Cardiac septum (tissue), 1 donor: ENCODE measurements at regions not wholly inside any gene's neighbourhood (a gene's known extent, or its start where the extent isn't known, plus 50 kb on each side); places are given as distances from the start of the nearest gene placed in this dataset.
"Not testable (repeated sequence)": the region's sequence is repeated elsewhere in the genome, so short reads cannot be mapped to it uniquely, and the experiment has no call there.

Experiments
- DNase-seq: peaks from one replicate; pipeline ENCODE4 v3.0.0-alpha.2; 2020; ENCODE audit warnings: low spot score
- intact Hi-C: fragments of 100-400 bp; cut with DNase I; formaldehyde crosslinking; loops from one replicate; pipeline ENCODE4 v1.14.0; 2022
- donor health status: DM: no; HTN: no; CAD: no.

DNA sequence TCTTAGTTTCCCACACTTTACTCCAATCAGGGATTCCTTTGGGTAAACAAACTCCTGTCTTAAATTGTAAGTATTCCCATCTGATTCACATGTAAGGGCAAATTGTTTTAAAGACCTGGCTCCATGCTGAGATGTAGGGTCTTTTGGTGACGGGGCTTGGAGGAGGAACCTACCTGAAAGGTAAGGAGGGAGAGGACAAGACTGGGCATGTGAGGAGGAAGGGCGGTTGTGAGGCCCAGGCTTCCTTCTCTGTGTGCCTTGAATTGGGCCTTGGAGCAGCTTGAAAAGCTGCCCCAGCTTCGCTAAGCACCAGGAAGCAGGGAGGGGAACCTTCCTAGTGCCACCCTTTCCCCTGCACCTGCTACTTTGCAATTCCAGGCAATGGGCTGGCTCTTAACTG, 86.8 kb downstream of the C9orf152 start:
- intact Hi-C loops = no loop called here
- DNase-seq = no peak

DNA sequence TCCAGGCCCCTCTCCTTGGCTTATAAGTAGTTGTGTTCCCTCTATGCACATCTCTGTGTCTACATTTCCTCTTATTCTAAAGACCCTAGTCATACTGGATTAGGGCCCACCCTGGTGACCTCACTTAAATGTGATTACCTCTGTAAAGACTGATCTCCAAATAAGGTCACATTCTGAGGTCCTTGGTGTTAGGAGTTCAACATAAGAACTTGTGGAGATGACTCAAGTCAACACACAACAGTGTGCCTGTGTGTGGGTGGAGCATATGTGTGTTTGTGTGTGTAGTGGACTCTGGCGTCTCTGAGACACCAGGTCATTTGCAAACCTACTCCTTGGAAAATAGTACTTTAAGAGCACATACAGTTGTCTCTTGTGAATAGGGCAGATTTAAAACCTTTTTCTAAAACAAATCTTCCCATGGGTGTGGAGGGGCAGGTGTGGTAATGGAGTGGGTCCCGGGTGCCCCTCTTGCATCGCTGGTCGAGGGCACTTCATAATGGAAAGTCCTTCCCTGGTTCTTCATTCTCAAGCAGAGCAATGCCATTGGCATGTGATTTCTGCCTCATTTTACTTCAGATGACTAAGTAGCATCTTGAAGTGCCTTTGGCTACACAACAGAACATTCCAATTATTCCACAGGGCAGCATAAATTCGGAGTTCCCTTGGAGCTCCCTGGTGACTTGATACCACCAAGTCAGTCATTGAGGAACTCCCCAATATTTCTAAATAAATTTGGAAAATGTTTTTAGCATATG, 84.4 kb downstream of the C9orf152 start:
- intact Hi-C loops = no loop called here
- DNase-seq = no peak

DNA sequence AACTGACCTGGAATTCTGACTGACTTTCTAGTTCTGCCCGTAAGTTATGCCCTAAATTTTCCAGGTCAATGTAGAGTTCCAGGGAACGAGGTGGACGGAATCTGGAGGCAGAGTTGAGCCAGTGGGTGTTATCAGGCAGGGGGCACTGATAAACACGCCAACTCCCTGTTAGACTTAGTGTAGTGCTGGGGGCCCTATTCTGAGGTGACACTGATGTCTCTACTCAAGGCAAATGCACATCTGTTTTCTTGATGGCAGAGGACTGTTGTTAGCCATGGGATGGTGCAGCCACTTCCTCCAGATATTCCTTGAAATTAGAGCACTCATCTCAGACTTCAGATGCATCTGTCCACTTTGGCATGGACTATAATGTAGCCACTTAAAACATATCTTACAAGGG, 83.5 kb downstream of the C9orf152 start:
- intact Hi-C loops = no loop called here

DNA sequence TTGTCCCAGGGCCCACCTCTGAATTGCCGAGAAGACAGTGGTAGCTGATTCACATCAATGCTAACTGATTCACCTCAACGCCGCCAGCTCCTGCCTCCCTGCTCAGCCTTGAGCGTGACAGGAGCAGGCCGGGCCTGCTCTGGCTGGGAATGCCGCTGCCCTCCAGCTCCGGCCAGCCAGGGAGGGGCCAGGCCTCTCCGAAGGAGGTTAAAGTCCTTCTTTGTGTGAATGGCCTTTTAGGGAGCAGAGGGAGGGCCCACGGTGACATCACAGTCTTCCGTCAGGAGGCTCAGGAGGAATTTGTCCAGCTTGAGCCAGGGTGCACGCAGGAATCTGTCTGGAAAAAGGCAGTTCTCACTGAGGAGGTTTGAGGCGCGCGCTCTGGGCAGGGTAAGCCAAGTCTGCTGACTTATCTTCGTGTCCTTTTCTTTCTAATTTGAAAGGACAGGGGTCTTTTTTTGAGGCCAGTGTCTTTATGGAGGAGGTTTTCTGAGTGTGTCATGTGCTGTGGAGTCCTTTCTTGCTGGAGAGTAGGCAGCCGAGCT, 82.7 kb downstream of the C9orf152 start:
- peak; percentile 93 for DNase-seq
- intact Hi-C loops = loop anchor here (5.0 kb wide), 3 partner anchors 53 to 213 kb away; no protein-coding TSS in a partner anchor

More for the DNA sequence above, 83.5 kb downstream of the C9orf152 start:
- DNase-seq = no peak

DNA sequence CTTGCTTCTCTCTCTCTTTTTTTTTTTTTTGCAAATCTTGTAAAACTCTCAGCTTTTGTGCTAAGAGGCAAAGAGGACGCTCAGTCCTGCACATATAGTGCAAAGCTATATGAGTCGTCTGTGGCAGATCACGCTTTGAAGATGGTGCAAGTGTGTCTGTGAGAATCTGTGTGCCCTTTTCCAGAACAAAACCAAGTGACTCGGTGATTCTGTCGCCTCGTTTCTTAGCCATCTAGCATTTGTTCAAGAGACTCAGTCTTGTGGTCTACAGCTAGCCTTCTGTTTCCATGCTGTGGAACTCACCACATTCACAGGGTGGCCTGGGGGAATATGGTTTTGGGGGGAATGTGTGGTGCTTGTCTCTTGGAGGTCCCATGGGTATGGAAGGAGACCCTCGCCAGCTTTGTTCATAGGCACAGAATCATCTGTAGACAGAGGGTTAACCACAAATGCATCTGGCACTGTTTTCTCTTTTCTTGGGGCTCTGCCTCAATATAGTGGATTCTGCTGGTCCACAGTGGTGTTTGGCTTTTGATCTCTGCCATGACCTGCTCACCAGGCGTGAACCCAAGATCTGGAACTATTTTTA, 82.1 kb downstream of the C9orf152 start:
- DNase-seq = no peak
- intact Hi-C loops = loop anchor here (5.0 kb wide), 3 partner anchors 54 to 214 kb away; no protein-coding TSS in a partner anchor

DNA sequence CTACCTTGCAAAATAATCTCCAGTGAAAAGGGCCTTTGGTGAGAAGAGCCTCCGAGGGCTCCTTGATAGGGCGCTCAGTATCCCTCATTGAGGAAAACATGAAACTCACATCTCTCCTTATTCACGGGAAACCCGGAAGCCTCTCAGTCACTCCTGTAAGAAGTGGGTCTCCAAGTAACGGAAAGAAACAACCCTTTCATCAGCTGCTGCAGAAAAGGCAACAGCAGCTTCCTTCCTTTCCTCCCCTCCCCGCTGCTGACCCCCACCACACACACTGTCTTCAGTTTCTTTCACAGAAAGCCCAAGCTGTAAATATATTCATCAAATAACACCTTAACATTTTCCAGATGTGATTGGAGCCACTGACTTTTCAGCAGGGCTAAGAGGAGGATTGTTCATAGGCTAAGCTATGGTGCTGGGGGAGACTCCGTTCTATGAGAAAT, 81.4 kb downstream of the C9orf152 start:
- intact Hi-C loops = loop anchor here (5.0 kb wide), 3 partner anchors 54 to 214 kb away; no protein-coding TSS in a partner anchor
- no peak for DNase-seq

DNA sequence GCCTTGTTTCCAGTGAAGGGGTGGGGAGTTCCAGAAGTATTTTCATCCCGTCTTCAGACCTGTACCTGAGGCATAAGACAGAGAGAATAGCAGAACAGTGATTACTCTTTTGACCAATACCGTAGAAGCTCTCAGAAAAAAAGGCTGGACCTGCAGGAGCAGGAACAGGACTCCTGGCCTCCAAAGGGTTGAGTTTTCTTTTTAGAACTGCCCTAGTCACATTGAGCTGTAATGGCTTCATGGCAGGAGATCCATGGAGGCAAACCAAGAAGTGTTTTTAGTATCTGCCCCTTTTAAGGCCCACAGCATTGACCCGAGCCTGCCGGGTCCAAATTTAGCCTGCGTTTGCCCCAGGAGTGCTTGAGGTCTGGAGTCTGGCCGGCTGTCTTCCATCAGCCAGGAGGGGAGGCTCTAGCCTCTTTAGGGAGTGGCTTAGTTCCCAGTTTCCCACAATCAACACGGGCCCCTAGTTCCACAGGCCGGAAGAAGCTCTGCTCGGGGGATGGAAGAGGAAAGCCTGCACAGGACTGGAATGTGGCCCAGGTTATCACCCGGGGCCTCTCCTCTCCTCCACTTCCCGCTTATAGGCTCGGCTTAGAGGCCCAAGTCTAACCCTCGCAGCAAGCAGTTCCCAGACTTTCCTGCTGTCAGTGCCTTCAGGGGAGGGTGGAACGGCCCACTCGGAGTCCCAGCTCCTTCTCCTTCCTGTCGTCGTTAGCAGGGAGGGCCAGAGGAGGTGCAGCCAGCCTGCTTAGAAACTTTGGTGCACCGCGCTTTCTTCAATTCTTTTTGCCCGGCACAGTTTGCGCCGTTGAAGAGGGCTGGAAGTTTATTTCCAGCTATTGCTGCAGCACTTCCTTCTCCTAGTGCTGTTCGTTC, 80.7 kb downstream of the C9orf152 start:
- intact Hi-C loops = loop anchor here (5.0 kb wide), 3 partner anchors 55 to 215 kb away; no protein-coding TSS in a partner anchor
- DNase-seq = peak; percentile 90

DNA sequence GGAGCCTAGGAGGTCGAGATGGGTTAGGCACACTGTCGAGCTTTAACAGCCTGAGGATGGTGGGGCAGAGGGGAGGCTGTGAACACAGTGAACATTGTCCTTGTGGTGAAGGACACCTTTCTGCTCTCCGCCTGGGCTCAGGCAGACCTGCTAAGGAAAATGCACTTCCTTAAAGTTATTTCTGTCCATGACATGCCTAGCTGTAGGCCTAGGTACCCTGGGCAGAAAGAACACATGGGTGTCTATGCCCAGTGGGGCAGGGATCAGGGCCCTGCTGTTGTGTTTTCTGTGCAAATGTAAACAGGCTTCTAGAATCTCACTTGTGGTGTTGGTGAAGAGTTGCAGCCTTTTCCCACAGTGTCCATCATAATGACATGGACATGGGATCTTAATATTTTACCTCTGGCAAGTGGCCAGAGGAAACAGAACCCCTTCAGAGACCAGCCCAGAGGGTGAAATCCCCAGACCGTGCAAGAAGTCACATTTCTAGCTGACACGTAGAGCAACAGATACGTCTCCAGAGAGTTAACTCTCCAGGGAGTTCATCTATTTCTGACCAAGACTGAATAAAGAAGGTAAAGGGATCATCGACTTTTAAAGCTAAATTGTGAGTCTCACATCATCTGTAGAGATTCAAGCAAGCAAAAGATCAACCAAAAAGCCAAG, 79.2 kb downstream of the C9orf152 start:
- intact Hi-C loops = loop anchor here (5.0 kb wide), 3 partner anchors 56 to 216 kb away; no protein-coding TSS in a partner anchor
- DNase-seq = no peak

DNA sequence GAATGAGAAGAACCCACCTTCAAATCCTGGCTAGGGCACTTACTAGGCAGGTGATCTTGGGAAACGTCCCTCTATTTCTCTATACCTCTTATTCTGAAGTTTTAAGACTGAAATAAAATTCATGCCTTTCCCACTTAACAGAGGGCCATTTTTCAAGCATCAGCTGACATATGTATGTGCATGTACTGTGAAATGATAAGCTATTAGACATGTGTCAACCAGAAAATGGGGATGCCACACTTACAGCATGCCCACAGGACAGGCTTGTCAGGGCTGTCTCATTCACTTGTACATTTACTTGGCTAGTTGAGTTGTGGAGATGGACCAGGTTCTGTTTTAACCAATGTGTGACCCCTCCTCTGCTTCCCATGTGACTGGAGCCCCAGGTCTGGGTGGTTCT, 78.5 kb downstream of the C9orf152 start:
- intact Hi-C loops = loop anchor here (5.0 kb wide), 3 partner anchors 57 to 217 kb away; no protein-coding TSS in a partner anchor
- no peak for DNase-seq

DNA sequence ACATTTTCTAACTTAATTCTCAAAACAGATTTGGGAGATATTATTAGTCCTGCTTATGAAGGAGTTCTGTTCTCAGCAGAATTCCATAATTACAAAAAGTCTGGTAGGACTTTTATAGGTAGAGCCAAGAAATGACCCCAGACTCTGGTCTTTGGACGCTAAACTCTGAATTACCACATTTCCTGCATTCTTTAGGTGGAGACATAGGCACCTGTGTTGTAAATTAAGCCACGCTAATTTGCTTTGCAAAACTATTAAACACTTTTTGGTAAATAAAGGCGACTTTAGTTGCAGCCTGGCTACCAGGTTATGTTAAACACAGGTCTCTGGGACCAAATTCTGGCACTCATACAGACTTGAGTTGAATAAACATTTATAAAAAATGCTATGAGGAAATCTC, 77.7 kb downstream of the C9orf152 start:
- intact Hi-C loops = no loop called here
- no peak for DNase-seq

DNA sequence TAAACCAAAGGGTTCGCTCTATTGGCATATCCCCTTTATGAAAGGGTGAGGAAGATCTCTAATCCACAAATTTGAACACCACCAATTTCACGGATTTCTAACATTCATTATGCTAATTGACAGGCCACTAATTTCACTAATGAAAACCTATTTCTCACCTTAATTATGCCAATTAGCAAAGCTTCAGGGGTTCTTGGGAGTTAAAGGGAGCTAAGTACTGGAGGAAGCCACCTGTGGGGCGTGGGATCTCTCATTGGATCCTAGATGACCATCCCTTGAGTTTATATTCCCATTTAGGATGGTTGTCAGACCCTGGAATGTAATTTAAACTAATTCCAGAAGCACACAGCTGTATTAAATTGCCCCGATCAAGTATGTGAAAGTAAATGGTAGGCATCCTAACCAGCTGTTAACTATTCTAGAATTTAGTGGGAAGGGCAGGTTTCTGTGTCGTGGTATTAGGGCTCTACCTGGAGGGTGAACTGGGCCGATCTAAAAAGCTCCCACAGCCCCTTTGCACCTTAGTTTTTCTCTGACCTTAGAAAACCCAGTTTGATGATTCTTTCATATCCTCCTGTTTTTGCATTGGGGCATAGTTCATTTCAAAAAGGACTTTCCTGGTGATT, 77.1 kb downstream of the C9orf152 start:
- intact Hi-C loops = no loop called here
- no peak for DNase-seq

DNA sequence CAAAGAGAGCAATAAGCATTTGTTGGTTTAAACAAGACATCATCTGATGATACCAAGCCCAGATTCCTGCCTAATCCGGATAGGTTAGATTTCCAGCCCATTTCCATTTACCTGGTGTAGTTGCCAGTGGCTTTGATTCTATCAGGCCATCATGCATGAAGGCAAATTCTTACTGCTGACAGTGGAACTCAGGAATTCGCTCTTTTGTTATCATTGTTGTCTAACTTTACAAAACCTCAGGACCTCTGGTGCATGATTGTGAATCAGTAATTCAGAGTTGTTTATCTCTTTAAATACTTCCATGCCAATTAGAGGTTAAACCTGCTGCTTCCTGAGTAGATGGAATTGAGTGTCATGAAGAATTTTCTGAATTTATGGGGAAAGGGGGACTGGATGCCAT, 76.5 kb downstream of the C9orf152 start:
- intact Hi-C loops = no loop called here

DNA sequence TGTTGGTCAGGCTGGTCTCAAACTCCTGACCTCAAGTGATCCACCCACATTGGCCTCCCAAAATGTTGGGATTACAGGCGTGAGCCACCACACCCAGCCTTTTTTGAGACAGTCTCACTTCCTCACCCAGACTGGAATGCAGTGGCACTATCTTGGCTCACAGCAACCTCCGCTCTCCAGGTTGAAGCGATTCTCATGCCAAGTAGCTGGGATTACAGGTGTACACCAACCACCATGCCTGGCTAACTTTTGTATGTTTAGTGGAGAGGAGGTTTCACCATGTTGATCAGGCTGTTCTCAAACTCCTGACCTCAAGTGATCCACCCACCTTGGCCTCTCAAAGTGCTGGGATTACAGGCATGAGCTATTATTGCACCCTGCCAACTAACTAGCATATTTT, 75.4 kb downstream of the C9orf152 start:
- DNase-seq, intact Hi-C loops: not testable (repeated sequence)

More for the DNA sequence above, 76.5 kb downstream of the C9orf152 start:
- no peak for DNase-seq

DNA sequence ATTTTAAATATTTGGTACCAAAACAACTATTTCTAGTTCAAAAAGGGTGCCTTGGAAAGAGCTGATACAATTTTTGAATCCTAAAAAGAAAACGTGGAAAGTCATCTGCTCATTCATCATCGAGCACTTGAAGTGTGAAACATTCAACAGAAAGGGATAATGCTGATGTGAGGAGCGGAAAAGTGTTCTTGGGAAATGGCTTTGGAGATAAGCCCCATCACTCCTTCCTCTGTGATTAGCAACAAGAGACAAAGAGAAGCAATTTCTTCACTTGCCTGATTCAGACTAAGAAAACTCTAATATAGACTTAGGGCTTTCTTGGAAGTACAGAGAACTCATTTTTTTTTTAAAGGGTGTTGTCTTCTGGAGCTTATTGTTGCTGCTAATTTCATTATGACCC, 74.9 kb downstream of the C9orf152 start:
- intact Hi-C loops = no loop called here
- no peak for DNase-seq

DNA sequence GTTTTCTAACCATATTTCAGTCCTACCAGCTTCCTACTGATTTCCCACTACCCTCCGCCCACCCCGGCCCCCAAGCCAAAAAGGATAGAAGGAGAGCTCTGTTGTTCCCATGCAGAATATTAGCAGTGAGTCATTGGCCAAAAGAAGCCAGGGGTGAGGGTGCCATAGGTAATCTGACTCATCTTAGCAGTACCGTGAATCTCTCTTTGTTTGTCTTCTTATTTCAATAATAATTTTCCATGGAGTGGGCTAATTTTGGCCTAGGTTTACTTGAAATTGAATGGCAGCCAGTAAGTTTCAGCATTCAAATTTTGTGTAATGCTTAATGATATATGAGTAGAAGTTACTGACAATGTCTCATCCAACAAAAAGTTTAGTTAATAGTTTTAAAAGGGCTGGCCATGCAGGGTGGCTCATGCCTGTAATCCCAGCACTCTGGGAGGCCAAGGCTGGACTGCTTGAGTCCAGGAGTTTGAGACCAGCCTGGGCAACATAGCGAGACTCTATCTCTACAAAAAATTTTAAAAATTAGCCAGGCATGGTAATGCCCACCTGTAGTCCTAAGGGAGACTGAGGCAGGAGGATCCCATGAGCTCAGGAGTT, 74.2 kb downstream of the C9orf152 start:
- intact Hi-C loops = no loop called here
- no peak for DNase-seq

DNA sequence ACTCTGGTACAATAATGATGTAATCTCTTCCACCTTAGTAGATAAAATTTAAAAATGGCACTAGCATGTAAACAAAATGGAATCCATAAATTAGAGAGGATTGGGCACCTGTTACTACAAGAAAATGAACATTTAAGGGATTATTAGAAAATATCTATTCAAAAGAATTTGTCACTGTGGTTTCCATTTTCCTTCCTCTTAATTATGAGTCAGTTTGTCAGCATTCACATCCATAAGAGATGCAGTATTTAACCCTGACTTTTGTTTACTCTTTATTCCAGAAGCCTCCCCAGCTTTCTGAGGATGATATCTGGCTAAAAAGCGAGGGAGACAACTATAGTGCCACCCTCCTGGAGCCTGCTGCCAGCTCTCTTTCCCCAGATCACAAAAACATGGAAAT, 72.1 kb downstream of the C9orf152 start:
- DNase-seq = no peak
- intact Hi-C loops = no loop called here

DNA sequence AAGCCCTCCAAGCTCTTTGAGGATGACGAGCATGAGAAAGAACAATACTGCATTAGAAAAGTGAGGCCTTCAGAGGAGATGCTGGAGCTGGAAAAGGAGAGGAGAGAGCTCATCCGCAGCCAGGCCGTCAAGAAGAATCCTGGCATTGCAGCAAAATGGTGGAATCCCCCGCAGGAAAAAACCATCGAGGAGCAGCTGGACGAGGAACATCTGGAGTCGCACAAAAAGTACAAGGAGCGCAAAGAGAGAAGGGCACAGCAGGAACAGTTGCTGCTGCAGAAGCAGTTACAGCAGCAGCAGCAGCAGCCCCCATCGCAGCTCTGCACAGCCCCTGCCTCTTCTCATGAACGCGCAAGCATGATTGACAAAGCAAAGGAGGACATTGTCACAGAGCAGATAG, 71.2 kb downstream of the C9orf152 start:
- intact Hi-C loops = no loop called here
- DNase-seq = no peak

DNA sequence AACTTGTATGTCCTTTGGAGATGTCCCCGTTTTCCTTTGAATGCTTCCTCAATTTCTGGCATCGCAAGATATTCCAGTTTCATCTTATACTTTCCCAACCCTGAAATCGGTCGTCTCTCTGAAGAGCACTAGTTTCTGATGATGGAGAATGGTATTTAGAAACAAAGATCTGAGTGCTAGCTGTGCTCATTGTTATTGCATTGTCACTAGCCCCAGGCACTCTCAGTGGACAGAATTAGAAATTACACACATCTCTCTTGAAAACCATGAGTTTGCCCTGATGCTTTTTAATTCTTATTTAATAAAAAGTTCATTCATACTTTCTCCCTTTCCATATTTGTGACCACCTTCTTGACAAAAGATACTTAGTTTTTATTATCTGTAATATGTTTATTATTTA, 67.7 kb downstream of the C9orf152 start:
- intact Hi-C loops = no loop called here
- DNase-seq = no peak
